PC-3 (cell line): ENCODE measurements at regions not wholly inside any gene's neighbourhood (a gene's known extent, or its start where the extent isn't known, plus 50 kb on each side); places are given as distances from the start of the nearest gene placed in this dataset.

ENCODE experiments used
- EZH2 ChIP-seq: fragments of 300-600 bp; sonication (generic); IDR thresholded peaks from one replicate; pipeline ENCODE4 v1.6.1; 2017; ENCODE audit warnings: antibody characterized with exemption, mild to moderate bottlenecking, low read length; ENCODE audit not compliant: unreplicated experiment
- EZH2phosphoT487 ChIP-seq: fragments of 300-600 bp; sonication (generic); IDR thresholded peaks from 2 replicates; pipeline ENCODE4 v1.6.1; 2018; ENCODE audit warnings: mild to moderate bottlenecking, antibody characterized with exemption, low read length, borderline replicate concordance
- TF ChIP-seq, protein P1 (sequence below): fragments of 300-600 bp; sonication (generic); conservative IDR thresholded peaks from 2 replicates; pipeline ENCODE4 v1.5.1; 2017; ENCODE audit warnings: antibody characterized with exemption, low read depth, mild to moderate bottlenecking, low read length

DNA sequence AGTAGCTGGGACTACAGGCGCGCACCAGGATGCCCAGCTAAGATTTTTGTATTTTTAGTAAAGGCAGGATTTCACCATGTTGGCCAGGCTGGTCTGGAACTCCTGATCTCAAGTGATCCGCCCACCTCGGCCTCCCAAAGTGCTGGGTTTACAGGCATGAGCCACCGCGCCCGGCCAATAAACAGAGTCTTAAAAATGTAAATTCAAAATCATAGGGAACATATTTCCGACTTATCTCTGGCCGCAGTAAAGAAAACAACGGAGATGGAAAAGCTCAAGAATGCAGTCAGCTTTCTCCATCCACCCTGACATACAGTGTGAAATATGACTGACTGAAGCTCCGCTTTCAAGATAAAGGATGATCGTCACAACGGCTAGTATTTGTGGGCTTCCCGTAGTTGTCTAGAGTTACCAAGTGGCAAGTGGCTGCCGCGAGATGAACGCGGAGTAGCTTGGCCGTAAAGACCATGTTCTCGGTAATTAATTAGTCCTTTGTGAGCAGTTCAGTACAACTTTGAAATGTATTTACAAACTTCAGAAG is 495.1 kb upstream of the FAT1 start:
- TF ChIP-seq, protein P1, sequence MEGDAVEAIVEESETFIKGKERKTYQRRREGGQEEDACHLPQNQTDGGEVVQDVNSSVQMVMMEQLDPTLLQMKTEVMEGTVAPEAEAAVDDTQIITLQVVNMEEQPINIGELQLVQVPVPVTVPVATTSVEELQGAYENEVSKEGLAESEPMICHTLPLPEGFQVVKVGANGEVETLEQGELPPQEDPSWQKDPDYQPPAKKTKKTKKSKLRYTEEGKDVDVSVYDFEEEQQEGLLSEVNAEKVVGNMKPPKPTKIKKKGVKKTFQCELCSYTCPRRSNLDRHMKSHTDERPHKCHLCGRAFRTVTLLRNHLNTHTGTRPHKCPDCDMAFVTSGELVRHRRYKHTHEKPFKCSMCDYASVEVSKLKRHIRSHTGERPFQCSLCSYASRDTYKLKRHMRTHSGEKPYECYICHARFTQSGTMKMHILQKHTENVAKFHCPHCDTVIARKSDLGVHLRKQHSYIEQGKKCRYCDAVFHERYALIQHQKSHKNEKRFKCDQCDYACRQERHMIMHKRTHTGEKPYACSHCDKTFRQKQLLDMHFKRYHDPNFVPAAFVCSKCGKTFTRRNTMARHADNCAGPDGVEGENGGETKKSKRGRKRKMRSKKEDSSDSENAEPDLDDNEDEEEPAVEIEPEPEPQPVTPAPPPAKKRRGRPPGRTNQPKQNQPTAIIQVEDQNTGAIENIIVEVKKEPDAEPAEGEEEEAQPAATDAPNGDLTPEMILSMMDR, result no peak
- TF ChIP-seq EZH2 (no peak), EZH2phosphoT487 (no peak)
